ENCODE measurements at regions not wholly inside any gene's neighbourhood (a gene's known extent, or its start where the extent isn't known, plus 50 kb on each side); places are given as distances from the start of the nearest gene placed in this dataset.
"Not testable (repeated sequence)": the region's sequence is repeated elsewhere in the genome, so short reads cannot be mapped to it uniquely, and the experiment has no call there.

DNA sequence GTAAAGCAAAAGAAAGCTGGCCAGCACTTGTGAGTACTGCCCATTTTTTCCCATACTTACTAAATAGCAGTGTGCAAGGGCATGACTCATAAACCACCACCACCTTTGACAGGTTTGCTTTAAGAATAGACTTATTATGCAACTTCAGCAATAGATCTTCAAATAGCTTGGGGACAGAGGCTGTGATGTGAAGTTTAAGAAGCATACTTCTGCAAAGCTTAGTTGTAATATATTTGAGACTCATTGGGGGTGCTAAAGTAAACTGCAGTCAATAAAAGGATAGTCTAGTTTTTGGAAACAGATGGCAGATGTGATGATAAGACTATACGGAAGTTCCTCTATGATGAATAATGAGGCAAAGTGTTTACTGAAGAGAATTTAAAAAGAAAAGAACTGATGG lies 210.0 kb downstream of the PLA2G4A start:
- DNase-seq: no peak

DNA sequence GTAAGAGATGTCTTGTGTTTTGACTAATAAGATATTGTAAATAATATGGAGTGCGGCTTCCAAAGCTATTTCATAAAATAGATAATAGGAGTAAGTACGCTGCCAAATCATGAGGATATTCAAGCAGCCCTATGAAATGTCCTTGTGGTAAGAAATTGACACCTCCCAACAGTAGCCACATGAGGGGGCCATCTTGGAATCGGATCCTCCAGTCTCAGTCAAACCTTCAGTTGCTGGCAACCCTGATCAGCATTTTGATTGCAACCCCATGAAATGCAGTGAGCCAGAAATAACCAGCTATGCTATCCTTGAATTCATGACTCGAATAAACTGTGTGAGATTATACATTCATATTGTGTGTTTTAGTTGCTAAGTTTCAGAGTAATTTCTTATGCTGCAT lies 212.4 kb downstream of the PLA2G4A start:
- DNase-seq: no peak

DNA sequence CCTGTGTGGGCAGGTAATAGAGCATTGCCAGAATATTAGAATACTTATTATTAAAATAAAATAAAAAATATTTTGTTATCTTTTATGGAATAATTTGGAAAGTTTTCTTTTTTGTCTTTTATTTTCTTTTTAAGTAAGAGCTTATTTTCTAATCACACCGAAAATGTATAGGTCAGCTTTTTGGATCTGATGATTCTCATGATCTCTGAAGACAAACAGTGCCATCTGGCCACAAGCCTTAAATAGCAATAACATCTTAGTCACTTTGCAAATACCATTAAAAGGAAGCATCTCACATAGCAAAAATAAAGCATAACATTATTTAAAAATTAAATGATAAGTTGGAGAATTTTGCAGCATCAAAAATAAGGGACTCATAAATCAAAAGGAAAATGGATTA lies 213.8 kb downstream of the PLA2G4A start:
- no peak for DNase-seq

DNA sequence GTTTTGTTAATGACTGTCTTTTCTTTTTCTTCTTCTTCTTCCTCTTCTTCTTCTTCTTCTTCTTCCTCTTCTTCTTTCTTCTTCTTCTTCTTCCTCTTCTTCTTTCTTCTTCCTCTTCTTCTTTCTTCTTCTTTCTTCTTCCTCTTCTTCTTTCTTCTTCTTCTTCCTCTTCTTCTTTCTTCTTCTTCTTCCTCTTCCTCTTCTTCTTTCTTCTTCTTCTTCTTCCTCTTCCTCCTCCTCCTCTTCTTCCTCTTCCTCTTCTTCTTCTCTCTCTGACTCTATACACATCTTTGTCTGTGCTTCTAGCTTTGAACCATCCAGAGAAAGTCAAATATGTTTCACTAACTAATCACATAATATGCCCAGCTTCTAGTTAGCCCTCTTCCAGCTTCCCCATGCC lies 214.7 kb downstream of the PLA2G4A start:
- not testable (repeated sequence) for DNase-seq

DNA sequence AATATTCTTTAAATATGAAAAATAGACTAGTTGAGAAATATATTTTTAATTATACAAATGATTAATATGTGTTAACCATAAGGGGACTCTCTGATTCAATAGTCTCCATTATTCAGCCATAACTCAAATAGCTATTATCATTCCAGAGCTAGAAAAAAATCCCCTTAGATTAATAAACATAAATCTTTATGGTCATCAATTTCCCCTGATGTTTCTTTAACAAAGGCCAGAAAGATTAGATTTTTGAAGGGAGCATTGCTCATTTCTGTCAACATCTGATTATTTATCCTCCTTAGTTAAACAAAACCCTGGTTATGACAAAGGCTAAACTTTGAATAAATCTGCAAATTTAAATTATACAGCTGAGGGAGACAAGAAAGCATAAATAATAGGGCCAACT lies 215.7 kb downstream of the PLA2G4A start:
- DNase-seq: no peak

DNA sequence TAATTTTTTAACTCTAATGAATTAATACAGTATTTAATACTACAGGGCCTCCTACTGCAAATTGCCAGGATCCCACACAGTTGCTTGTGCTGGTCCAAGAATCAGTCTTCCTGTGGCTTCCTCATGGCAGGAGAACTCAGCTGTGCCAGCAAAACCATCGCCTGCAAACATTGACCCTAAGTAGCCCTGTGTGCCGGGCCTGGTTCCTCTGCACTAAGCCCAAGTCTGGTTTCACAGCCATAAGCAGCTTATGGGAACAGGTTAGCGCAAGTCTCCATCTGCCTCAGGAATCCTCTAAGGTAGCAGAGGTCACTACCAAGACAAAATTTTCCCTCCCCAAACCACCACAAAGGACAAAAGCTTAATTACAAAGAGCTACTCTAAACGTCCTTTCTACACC lies 216.6 kb downstream of the PLA2G4A start:
- no peak for DNase-seq

DNA sequence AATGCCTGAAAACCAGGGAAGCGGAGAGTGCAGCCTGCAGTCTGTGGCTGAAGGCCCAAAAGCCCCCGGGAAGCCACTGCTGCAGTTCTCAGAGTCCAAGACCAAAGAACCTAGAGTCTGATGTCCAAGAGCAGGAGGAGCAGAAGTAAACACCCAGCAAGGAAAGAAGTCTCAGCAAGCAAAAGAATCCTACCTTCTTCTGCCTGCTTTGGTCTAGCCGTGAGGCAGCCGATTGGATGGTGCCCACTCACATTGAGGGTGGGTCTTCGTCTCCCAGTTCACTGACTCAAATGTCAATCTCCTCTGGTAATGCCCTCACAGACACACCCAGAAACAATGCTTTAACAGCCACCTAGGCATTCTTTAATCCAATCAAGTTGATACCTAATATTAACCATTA lies 217.5 kb downstream of the PLA2G4A start:
- DNase-seq: no peak

DNA sequence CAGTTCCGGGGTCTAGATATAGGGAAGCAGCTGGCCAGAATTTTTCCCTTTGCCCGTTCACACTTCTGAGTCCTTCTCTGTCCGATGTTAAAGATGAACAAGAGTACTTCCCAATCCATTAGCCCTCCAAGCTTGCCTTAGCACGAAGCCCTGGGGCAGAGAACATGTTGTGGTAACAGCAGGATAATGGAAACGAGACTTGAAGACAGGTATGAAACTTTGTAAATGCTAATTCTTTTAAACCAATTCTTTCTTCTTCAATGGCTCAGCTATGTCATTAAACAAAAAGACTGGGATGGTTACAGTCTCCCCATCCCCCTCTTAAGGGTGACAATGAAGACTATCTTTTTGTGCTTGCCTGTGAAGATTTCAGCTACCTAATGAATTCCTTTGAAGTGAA lies 218.5 kb downstream of the PLA2G4A start:
- DNase-seq: no peak

DNA sequence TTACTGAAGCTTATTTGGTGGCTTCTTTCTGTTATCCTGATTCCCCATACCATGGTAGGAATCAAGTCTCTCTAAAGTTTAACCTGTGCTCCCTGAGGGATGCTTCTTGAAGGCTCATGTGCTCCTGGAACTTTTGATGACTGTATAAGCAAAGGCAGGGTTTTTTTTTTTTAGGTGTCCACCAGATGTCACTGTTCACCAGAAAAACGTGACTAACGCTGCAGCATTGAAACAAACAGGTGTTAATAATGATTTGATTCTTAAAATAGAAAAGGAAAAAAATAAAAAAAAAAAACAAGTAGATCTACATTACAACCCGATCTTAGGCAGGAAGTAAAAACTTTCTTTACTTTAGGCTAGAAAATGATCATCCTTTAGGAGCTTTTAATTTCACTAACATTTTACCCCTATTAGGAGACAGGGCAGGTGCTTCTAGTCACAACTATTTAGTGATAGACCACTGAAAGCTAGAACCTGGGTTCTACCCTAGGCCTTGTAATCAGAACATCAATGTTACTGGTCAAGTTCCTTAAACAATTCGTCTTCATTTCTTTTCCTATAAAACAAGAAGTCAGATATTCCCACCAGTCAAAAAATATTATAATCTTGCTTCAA lies 223.0 kb downstream of the PLA2G4A start:
- peak; percentile 4 for DNase-seq

DNA sequence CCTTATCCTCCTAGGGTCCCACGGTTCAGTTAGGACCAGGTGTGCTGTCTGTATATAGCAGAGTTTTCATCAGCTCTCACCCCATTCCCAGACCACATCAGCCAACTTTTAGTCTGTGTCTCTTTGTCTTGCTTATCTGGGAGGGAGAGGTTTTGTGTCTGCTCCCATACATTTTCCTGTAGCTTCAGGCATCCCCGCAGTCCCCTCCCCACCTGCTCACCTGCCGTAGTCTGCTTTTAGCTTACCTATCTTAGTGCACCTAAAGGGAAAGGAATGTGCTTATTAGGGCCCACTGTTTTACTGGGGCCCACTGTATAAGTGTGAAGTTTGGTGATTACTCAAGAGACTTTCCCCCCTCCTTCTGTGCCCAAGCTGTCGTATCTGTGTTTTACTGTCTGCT lies 225.1 kb downstream of the PLA2G4A start:
- DNase-seq: no peak

DNA sequence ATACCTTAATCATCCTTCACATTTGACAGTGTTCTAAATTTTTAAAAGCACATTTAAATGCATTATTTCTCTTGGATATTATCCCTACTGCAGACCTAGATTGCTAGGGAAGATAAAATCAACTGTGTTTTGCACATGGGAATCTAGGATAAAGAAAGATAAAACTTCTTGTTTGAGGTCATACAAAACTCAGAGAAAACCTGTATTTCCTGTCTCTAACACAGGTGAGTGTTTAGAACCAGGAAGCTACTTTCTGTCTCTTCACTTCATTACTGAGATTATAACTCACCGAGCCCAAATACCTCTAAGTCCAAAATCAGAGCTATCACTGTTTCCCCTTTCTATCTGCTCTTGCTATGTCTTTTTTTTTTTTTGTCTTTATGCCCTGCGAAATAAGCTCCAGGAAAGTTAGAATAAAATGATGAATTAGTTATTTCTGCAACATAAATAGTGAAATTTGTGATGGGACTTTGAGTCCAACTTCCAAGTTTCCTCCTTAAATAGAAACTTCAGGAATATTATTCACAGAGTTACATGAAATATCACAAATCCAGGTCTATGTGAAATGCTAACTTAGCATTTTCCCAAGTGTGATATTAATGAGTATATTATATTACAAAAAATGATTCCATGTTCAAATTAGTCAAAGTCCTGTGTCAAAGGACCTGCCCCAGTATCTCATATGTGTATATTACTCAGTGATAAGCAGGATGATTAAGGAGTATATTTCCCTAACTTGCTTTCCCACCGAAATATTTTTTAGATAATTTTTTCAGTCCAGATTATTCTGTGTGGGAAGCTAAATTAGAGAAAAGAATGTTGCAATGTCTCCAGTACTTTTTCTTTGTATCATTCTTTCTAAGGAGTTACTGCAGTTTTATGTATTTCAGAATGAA lies 226.4 kb downstream of the PLA2G4A start:
- no peak for DNase-seq

DNA sequence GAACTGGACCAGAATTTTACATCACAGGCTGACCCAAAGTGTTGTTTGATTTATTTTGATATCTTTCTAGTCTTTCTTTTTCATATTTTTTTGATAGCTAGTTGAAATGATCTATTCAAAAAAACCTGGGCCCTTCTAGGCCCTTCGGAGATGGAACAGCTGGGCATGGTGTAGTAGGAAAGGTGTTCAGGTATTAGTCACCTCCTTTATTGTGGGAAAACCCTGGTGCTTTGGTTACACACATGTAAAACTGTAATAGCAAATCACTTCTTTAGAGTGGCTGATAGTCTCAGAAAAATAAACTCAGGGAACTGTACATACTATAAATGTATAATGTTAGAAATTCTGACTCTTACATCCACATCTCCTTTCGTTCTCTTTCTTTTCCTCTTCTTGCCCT lies 234.5 kb downstream of the PLA2G4A start:
- DNase-seq: no peak

DNA sequence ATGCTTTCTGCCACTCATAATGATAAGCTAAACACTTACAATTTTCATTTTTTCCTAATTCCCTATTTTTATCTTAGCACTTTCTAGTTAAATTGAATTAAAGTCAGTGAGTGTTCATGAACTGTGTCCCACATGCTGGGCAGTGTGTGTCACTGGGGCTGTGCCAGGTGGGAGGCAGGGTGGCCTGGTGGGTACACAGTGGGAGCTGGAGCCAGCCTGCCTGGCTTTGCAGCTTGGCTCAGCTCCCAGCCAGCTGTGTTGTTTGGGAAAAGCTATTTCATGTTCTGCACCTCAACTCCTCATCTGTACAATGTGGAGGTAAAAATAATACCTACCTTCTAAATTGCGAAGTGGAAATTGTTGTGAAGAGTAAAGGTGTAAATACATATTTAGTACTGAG lies 238.4 kb downstream of the PLA2G4A start:
- DNase-seq: no peak

DNA sequence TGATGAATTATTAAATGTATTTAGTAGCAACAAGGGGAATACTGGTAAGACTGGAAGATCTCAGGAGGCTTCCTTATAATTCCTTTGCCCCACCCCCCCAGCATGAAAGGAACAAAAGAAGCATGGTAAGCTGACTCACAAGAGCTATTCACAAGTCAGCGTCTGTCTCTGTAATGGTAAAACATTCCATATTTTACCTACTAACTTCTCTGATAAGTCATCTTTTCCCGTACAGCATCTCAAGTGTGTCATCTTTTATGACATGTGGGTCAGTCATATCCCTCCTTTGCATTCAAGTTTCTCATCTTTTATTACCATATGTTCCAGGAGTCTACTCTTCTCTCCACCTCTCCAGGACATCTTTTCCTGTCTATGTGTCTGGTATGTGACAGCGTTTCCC lies 241.3 kb downstream of the PLA2G4A start:
- DNase-seq: no peak

DNA sequence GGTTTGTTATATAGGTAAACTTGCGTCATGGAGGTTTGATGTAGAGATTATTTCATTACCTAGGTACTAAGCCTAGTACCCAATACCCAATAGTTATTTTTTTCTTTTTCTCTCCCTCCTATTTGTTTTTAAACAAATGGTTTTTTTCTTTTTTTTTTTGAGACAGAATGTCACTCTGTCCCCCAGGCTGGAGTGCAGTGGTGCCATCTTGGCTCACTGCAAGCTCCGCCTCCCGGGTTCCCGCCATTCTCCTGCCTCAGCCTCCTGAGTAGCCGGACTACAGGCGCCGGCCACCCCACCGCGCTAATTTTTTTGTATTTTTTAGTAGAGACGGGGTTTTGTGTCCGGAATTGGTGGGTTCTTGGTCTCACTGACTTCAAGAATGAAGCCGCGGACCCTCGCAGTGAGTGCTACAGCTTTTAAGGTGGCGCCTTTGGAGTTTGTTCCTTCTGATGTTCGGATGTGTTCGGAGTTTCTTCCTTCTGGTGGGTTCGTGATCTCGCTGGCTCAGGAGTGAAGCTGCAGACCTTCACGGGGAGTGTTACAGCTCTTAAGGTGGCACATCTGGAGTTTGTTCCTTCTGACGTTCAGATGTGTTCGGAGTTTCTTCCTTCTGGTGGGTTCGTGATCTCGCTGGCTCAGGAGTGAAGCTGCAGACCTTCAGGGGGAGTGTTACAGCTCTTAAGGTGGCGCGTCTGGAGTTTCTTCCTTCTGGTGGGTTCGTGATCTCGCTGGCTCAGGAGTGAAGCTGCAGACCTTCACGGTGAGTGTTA lies 243.7 kb downstream of the PLA2G4A start:
- not testable (repeated sequence) for DNase-seq

DNA sequence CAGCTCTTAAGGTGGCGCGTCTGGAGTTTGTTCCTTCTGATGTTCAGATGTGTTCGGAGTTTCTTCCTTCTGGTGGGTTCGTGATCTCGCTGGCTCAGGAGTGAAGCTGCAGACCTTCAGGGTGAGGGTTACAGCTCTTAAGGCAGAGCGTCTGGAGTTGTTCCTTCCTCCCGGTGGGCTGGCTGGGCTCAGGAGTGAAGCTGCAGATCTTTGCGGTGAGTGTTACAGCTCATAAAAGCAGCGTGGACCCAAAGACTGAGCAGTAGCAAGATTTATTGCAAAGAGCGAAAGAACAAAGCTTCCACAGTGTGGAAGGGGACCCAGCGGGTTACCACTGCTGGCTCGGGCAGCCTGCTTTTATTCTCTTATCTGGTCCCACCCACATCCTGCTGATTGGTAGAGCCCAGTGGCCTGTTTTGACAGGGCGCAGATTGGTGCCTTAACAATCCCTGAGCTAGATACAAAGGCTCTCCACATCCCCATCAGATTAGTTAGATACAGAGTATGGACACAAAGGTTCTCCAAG lies 244.3 kb downstream of the PLA2G4A start:
- not testable (repeated sequence) for DNase-seq

DNA sequence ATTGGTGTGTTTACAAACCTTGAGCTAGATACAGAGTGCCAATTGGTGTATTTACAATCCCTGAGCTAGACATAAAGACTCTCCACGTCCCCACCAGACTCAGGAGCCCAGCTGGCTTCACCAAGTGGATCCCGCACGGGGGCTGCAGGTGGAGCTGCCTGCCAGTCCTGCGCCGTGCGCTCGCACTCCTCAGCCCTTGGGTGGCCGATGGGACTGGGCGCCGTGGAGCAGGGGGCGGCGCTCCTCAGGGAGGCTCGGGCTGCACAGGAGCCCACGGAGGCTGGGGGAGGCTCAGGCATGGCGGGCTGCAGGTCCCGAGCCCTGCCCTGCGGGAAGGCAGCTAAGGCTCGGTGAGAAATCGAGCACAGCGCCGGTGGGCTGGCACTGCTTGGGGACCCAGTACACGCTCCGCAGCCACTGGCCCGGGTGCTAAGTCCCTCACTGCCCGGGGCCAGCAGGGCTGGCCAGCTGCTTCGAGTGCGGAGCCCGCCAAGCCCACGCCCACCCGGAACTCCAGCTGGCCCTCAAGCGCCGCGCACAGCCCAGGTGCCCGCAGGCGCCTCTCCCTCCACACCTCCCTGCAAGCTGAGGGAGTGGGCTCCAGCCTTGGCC lies 245.0 kb downstream of the PLA2G4A start:
- DNase-seq: not testable (repeated sequence)

DNA sequence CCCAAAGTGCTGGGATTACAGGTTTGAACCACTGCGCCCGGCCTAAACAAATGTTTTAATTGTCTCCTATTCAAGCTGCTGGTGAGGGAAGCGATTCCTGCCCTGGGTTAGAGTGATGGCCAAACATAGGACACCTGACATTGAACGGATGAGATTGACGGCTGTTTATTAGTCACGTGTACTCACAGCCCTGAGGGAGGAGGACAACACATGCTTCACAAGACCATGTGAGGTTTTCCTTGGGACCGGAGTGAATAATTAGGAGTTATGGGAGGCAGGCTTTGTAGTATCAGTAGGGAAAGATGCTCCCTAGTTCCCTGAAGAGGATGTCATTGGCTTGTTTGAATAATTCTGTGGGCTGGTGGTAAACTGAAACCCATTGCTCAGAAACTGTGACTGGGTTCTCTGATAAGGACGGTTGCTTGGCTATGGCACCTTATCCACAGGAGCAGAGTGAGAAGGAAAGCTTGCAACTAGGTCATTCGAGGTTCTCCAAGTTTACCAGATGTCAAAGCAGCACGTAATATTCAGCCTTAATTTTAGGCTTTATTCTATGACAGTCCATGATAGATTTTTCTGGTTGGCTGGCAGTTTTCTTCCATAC lies 245.8 kb downstream of the PLA2G4A start:
- no peak for DNase-seq

DNA sequence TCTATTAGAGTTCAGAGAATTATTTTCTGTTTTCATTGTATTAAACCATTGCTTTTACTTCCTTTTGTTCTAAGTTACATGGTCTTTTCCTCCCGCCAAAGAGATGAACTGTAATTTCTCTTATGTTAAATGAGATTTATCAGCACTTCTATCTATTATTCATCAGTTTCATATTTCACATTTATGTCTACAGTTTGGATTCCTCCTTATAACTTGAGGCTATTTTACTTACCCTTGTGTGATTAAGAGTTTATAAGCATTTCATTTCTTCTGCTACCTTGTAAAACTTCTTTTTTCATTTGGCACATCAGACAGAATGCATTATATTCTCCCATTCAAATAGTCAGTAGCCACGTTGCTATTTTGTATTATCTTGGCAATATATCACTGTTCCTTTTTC lies 248.2 kb downstream of the PLA2G4A start:
- no peak for DNase-seq

DNA sequence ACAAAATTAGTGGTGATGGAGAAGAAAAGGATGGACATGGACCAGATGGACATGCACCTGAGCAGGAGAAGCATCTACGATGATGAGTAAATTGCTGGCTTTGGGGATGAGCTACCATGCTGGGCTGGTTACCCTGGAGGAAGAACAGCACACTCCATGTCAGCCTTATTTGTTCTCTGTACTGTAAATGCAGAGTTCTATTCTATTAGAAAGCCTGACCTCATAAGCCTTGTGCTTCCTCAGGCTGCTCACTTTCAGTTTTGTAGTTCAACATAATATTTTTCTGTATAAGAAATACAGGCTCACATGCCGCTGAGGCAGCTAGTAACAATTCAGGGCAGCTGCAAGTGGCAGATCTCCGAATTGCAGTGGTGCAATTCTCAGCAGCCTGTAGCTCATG lies 249.6 kb downstream of the PLA2G4A start:
- no peak for DNase-seq

DNA sequence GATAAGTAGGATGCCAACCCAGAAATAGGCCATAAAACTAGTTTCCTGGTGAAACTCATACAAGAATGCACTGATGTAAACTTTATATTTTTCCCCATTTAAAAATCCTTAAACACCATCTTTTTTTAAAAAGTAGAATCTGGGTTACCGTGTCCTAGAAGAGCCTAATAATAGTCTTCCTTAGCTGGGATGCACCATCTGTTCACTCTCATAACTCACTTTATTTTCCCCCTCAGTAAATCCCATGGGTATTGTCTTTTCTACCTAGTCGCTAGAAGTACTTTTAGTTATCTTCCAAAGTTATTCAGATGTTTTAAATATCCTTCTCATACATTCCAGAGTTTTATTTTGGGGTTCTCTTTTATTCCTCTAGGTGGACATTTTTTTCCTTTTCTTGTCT lies 250.2 kb downstream of the PLA2G4A start:
- DNase-seq: no peak

DNA sequence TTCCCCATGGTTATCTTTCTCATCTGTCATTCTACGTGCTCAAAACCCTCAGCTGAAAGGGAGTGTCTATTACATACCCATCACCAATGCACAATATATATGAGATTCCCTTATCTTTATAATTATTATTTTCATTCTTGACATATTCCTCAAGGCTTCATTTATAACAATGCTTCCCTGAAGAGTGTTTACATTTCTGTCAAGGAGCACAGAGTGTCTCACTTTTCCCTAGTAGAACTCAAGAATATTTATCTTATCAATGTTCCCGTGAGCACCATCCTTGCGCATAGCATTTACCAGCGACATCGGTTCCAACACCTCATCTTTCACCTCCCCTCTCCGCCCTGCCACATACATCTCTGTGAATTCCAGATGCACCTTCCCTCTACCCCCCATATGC lies 250.6 kb downstream of the PLA2G4A start:
- DNase-seq: no peak

DNA sequence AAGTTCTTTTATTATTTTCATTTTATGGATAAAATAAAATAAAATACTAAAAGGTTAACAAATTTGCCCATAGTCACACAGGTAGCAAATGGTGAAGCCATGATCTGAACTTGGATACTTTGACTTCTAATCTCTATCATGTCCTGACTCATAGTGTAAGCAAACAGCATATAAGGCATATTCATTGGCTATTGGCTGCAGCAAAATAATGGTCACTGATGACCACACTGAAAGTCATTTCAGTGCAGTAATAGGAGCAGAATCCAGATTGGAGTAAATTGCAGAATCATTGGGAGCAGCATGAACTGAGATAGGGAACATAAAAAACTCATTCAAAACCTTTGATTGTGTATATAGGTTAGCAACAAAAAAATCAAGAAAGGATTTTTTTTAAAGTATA lies 262.9 kb downstream of the PLA2G4A start:
- no peak for DNase-seq

All from amniotic stem cell (primary cell).